GM18861 (cell line): ENCODE measurements at regions not wholly inside any gene's neighbourhood (a gene's known extent, or its start where the extent isn't known, plus 50 kb on each side); places are given as distances from the start of the nearest gene placed in this dataset.
"Not testable (repeated sequence)": the region's sequence is repeated elsewhere in the genome, so short reads cannot be mapped to it uniquely, and the experiment has no call there.

ENCODE experiments used
- ATAC-seq: cut with Tn5 transposase; IDR thresholded peaks from one replicate; pipeline ENCODE4 v1.9.1; 2021; ENCODE audit not compliant: unreplicated experiment

DNA sequence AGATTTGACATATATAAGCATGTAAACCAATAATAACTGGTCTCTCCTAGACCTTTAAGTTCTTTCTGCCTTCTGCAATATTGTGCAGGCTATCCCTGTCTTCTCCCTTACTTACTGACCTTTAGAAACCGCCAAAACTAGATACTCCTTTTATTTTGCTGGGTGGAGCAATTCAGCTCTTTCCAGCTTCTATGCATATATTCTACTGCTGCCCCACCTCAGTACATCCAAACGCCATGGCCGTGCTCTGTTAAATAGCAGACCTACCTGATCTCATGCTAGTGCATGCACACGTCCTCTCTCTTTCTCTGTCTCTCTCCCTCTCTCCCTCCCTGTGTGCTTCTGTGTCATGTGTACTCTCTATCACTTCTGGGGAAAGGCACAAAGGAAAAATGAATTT lies 76.7 kb upstream of the CAPRIN1 start:
- ATAC-seq: no peak

GRCh38 chr11:33971530-33971929 lies 79.7 kb upstream of the LMO2 start:
- not testable (repeated sequence) for ATAC-seq

DNA sequence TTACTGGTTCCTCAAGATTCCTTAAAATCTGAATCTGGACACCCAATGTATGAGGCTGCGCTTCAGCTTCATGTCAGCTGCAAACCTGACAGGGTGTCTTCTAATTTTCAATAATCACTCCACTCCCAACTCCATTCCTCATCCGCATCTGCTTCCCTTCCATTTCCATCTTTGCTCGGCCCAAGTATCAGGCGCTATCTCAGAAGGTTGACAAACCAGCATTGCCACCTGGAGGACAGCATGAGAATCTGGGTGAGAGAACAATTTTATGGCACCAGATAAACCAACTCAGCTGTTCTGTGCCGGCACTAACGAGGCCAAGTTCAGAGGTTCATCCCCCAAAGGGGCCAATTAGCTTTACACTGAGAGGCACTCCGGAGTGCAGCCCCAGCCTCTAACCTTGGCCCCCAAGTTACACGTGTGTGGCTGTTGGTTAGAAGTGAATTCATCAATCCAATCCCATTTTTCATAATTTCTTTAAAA lies 79.1 kb upstream of the LMO2 start:
- ATAC-seq: no peak

- ATAC-seq: no peak
These were observed 75.6 kb upstream of the LMO2 start for GRCh38 chr11:33967451-33967850.

DNA sequence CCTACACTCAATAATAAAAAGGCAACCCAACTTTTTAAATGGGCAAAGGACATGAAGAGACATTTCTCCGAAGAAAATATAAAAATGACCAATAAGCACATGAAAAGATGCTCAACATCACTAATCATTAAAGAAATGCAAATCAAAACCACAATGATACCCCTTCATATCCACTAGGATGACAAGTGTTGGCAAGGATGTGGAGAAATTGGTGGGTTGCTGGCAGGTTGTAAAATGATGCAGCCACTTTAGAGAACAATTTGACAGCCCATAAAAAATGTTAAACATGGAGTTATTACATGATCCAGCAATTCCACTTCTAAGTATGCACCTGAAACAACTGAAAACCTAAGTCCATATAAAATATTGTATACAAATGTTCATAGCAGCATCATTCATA lies 73.2 kb upstream of the LMO2 start:
- no peak for ATAC-seq

GRCh38 chr11:33959855-33960400 lies 68.1 kb upstream of the LMO2 start:
- ATAC-seq: no peak

GRCh38 chr11:33957304-33957917 lies 65.5 kb upstream of the LMO2 start:
- ATAC-seq: no peak

DNA sequence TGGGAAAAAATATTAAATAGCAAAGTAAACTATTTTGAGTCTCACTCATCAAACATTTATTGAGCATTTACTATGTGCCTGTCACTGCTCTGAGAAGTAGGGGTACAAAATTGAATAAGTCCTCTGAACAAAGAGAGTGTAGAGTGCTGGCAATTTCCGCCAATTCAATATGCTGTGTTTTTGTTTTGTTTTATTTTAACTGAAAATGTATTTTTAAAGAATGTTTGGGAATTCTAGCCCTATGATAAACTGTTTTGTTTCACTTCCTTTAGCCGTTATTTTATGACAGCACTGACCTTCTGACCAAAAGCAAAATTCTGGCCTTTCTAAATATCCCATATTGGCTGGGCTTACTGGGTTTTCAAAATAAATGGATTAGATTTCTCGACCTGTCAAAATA lies 64.7 kb upstream of the LMO2 start:
- no peak for ATAC-seq

DNA sequence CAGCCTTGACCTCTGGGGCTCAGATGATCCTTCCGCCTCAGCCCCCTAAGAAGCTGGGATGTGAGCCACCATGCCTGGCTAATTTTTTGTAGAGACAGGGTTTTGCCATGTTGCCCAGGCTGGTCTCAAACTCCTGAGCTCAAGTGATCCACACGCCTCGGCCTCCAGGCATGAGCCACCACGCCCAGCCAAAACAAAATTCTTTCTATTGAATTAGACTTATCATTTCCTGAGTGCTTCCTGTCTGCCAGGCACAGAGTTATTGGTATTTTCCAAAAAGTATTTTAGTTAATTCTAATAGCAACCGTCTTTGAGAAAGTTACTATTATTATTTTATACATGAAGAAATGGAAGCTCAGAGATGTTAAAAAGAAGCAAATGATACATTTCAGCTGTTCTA lies 61.4 kb upstream of the LMO2 start:
- ATAC-seq: no peak

GRCh38 chr11:33952805-33953204 lies 60.9 kb upstream of the LMO2 start:
- no peak for ATAC-seq

GRCh38 chr11:33949252-33949913 lies 57.5 kb upstream of the LMO2 start:
- no peak for ATAC-seq

- ATAC-seq: no peak
These were observed 56.6 kb upstream of the LMO2 start for GRCh38 chr11:33948494-33948893.

DNA sequence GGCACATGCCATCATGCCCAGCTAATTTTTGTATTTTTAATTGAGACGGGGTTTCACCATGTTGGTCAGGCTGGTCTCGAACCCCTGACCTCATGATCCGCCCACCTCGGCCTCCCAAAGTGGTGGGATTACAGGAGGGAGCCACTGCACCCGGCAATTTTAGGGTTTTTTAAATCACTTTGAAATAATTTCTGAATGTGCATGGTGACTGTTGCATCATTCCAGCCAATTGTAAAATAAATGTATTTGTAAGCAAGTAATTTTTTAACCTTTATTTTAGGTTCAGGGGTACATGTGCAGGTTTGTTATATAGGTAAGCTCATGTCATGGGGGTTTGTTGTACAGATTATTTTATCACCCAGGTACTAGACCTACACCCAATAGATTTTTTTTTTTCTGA lies 56.0 kb upstream of the LMO2 start:
- not testable (repeated sequence) for ATAC-seq

DNA sequence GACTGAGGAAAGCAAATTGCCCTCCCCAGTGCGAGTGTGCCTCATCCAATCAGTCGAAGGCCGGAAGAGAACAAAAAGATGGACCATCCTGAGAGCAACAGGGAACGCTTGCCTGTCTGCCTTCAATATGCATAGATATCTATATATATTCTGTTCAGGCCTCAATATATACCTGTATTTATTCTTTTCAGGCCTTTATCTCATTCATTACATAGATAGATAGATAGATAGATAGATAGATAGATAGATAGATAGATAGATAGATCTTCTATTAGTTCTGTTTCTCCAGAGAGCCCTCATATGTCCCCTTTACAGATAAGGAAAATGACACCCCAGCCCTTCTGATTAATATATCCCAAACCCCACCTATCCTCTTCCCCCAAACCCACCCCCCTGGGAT lies 55.1 kb upstream of the LMO2 start:
- no peak for ATAC-seq

DNA sequence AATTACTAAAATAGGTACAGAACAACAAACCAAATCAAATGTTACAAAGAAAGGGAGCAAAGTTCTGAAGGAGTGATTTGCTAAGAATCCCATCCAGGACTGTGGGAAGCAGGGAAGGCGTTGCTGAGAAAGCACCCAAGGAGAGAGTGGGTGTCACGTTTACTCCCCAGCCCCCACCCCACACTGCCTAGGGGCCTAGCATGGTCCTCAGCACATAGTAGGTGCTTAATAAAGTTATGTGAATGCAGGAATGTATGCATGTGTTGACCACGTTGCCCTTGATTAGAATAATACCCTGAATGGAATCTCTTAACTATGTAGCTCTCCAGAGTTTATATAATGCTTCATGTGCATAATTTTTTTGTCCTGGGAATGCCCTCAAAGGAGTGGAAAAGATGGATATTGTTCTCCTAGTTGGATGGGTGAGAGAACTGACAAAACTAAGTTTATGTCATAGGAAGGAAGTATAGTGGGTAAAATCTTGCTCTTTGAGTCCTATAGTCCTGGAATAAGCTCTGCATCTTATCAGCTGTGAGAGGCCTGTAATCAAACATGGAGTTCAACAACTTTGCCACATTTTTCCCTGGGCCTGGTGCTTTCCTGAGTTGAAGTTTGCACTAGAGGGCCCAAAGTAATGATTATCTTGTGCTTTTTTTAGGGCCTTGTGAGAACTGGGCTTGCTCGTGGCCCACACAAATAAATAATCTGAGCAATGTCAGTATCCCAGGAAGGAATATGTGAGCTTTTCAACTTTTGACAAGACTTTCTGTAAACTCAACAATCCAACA lies 53.8 kb upstream of the LMO2 start:
- ATAC-seq: no peak

DNA sequence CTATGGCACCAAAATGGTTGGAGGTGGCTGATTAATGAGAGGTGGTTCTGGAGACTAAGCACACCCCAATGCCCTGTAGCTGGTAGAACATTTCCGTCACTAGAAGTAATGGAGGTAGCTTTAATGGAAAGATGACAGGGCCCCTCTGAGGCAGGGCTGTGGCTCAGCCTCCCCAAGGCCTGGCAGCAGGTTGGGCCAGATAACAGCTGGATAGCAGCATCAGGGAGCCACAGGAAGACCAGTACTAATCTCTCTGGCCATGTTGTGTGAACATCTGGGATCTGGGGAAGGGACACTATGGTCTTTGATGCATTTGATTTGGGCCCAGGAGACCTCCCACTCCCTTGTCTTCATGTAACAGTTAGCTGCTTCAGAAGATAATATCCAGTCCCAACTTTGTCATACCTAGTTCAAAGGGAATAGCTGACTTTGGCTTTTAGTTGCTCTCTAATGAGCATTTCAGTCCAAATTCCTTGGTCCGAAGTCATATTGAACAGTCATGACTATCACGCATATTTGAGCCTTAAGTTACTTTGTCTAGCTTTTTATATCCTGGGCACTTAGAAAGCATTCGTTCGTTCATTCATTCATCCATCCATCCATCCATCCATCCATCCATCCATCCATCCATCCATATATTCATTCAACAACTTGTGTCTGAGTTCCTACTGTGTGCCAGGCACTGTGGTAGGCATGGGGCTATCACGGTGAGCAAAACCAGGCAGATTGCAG lies 53.0 kb upstream of the LMO2 start:
- no peak for ATAC-seq

DNA sequence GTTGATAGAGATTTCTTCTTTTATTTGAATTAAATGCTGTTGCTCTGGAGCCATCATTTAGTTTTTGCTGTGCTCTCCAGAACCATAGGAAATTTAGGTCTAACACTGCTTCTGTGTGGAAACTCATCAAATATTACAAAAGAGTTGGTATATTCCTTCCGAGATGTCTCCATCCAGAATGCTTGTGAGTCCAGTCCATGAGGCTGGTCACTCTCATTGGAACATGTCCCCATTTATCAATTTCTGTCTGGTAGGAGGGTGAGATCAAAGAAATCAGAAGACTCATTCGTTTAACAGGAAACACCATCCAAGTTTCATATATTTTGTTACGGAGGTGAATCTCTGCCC lies 52.4 kb upstream of the LMO2 start:
- ATAC-seq: no peak

- no peak for ATAC-seq
These were observed 51.1 kb upstream of the LMO2 start for GRCh38 chr11:33942954-33943353.

DNA sequence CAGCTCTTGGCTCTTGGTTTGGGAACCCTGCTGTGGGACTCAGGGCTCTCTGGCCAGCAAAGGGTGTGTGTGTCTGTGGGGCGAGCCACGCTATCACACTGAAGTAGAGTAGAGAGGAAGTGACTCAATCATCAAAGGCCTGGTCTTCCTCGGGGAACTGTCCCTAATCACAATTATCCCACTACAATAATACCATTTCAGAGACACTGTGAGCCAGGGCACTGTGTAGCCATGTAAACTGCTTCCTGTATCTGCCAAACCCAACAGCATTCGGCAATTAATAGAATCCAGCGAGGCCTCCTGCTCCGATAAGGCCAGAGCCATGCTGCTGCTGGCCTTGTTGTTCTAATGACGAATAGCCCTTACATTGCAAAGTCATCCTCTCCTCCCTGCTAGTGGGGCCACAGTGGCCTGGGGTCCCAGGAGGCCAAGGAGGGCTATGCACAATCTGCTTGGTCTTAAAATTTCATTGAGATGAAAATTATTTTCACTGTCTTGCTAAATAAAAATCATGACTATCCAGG lies 49.8 kb upstream of the LMO2 start:
- ATAC-seq: no peak
